ENCODE measurements at regions not wholly inside any gene's neighbourhood (a gene's known extent, or its start where the extent isn't known, plus 50 kb on each side); places are given as distances from the start of the nearest gene placed in this dataset.
"Not testable (repeated sequence)": the region's sequence is repeated elsewhere in the genome, so short reads cannot be mapped to it uniquely, and the experiment has no call there.

DNA sequence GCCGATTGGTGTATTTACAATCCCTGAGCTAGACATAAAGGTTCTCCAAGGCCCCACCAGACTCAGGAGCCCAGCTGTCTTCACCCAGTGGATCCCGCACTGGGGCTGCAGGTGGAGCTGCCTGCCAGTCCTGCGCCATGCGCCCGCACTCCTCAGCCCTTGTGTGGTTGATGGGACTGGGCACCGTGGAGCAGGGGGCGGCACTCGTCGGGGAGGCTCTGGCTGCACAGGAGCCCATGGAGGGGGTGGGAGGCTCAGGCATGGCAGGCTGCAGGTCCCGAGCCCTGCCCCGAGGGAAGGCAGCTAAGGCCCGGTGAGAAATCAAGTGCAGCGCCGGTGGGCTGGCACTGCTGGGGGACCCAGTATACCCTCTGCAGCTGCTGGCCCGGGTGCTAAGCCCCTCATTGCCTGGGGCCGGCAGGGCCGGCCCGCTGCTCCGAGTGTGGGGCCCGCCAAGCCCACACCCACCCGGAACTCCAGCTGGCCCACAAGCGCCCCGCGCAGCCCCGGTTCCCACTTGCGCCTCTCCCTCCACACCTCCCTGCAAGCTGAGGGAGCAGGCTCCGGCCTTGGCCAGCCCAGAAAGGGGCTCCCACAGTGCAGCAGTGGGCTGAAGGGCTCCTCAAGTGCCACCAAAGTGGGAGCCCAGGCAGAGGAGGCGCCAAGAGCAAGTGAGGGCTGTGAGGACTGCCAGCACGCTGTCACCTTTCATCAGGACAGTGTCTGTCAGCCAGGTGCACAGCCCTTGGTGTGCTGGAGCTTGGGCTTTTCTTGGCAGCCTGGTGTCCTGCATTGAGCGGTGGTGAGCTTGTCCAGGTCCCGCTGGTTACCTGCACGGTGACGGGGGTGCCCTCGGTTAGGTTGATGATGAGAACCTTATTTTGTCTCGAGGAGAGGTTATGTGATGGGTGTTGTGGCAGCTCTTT is 185.5 kb downstream of the UBE3A start:
- not testable (repeated sequence) for TF ChIP-seq CTCF, POLR2AphosphoS5, POLR2A (IDR thresholded peaks at IDR 0.05)
